AG04449 (cell line): ENCODE measurements at regions not wholly inside any gene's neighbourhood (a gene's known extent, or its start where the extent isn't known, plus 50 kb on each side); places are given as distances from the start of the nearest gene placed in this dataset.

ENCODE experiments used
- CTCF ChIA-PET: fragments of 350-600 bp; formaldehyde crosslinking; extraction: SDS; loops from one replicate; lab custom pipeline; 2021; ENCODE audit warnings: antibody characterized with exemption; lab: Yijun Ruan, JAX
- POLR2A ChIA-PET: fragments of 400-600, 350-600 bp; formaldehyde crosslinking; extraction: SDS; loops from one replicate; lab custom pipeline; 2020; ENCODE audit warnings: antibody characterized with exemption, inconsistent platforms; lab: Yijun Ruan, JAX
- DNase-seq: peaks from one replicate; pipeline ENCODE4 v3.0.0-alpha.2; 2010; ENCODE audit warnings: low read depth, low spot score
- H3K4me3 ChIP-seq: 2 replicates; pipeline ENCODE4 v1.5.1; 2011; ENCODE audit warnings: low read depth, mild to moderate bottlenecking, control low read depth, low read length
- TF ChIP-seq, protein P1 (sequence below): IDR thresholded peaks from one replicate; pipeline ENCODE4 v1.5.1; 2011; ENCODE audit warnings: mild to moderate bottlenecking, moderate library complexity, low read length, control low read depth, inconsistent platforms; ENCODE audit not compliant: insufficient read depth; ENCODE audit errors: missing control alignments

DNA sequence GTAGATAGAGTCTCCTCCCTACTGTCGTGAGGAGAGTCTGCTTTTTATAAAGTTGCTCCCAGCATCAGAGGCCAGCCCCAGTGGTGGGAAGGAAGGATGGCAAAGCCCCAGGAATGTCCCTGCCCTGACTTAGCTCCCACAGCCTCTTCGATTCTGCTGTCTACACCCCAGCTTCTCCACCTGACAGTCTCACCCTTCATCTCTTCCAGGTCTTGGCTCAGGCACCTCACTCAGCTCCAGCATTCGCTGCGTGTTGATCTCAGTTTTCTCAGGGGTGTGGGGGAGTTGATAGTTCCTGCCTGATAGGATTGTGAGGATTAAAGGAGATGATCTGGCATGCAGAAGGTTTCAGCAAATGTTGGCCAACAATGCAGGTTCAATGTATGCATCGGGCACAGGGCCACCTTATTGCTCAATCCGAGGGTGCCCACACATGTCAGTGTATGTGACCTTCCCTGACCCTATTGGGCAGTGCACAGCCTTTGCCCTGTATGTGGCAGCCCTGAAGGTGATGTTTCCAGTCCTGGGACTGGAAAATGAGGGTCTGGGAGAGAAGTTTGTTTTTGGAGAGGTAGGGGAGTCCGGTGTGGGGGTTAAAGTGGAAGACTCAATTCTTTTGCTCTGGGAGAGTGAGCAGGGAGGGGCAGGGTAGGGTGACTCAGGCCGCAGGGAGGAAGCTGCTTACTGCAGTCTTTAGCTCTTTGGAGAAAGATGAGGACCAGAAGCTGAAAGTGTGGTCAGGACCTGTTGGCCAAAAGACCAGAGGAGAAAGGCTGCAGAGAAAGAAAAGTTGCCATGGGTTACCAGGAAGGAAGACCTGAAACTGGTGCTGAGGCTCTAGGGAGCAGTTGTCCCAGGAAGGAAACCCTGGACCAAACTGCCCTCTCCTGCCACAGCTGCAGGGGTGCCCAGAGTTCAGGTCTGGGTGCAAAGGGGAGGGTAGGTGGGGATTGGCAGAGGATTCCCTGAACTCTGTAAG is 153.2 kb downstream of the MACROH2A1 start:
- no peak overlapping the region for H3K4me3 ChIP-seq
- ChIA-PET POLR2A (interaction anchor here (0.6 to 1.9 kb wide), 4 partner anchors 9 to 107 kb away, joined by 3 to 5 read pairs (median 4); no protein-coding TSS in a partner anchor), CTCF (interaction anchor here (0.8 to 1.1 kb wide), 9 partner anchors 9 to 54 kb away, joined by 3 to 5 read pairs (median 3); no protein-coding TSS in a partner anchor)
- TF ChIP-seq, protein P1, sequence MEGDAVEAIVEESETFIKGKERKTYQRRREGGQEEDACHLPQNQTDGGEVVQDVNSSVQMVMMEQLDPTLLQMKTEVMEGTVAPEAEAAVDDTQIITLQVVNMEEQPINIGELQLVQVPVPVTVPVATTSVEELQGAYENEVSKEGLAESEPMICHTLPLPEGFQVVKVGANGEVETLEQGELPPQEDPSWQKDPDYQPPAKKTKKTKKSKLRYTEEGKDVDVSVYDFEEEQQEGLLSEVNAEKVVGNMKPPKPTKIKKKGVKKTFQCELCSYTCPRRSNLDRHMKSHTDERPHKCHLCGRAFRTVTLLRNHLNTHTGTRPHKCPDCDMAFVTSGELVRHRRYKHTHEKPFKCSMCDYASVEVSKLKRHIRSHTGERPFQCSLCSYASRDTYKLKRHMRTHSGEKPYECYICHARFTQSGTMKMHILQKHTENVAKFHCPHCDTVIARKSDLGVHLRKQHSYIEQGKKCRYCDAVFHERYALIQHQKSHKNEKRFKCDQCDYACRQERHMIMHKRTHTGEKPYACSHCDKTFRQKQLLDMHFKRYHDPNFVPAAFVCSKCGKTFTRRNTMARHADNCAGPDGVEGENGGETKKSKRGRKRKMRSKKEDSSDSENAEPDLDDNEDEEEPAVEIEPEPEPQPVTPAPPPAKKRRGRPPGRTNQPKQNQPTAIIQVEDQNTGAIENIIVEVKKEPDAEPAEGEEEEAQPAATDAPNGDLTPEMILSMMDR, result no peak
- DNase-seq, result no peak

DNA sequence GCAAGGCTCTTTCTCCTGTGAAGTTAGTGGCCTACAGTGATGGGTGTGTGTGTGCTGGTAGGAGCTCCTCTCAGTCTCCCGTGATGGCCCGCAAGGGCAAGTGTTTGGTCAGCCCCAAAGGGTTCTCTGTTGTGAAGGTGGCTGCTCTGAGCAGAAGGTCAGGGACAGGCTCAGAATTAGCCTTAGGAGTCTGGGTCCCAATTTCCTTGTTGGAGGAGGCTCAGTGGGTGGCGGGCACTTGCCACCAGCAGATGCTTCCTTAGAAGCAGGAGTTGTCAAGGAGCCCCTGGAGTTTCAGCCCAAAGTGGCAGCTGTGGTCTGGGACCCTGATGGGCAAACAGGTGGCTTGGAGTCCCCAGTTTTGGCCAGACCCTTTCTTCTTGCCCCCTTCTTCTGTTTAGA is 154.4 kb downstream of the MACROH2A1 start:
- DNase-seq, result no peak
- ChIA-PET POLR2A (no interaction called here), CTCF (interaction anchor here (0.9 to 2.1 kb wide), 3 partner anchors 15 to 36 kb away, joined by 3 to 7 read pairs (median 3); no protein-coding TSS in a partner anchor)
- H3K4me3 ChIP-seq, result no peak overlapping the region
- TF ChIP-seq, protein P1, result no peak

DNA sequence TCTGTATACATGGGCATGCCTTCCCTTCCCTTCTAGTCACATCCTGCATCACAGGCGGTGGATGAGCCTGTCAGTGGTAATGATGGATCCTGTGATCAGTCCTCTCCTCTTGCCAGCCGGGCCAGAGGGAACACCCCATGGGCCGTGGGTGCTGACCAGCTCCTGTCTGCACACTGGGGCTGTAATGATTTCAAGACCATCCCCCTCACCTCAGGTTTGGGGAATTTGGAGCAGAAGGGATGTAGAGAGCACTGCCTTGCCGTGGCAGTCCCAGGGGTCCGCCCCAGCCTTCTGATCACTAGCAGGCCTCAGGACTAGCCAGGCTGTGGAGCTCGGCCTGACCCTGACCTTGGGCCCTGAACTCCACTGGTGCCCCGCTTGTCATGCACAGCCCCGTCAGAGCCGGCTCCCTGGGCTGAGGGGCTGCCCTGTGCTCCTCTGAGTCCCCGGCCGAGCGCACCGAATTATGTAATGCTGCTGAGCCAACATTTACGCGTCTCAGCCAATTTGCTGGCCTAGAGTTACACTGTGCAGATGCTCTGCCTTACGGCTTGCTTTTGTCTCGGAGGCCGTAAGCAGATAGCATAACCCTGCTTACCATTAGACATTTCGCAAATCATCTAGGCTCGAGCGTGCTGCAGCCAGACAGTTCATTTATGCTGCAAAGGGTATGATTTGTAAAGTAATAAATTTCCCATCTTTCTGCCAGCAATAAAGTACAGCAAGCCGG is 155.3 kb downstream of the MACROH2A1 start:
- POLR2A ChIA-PET, result no interaction called here
- DNase-seq, result no peak
- no peak overlapping the region for H3K4me3 ChIP-seq
- CTCF ChIA-PET, result interaction anchor here (1.4 to 2.1 kb wide), 2 partner anchors 31 to 33 kb away, joined by 3 to 7 read pairs; no protein-coding TSS in a partner anchor
- TF ChIP-seq, protein P1, result no peak

DNA sequence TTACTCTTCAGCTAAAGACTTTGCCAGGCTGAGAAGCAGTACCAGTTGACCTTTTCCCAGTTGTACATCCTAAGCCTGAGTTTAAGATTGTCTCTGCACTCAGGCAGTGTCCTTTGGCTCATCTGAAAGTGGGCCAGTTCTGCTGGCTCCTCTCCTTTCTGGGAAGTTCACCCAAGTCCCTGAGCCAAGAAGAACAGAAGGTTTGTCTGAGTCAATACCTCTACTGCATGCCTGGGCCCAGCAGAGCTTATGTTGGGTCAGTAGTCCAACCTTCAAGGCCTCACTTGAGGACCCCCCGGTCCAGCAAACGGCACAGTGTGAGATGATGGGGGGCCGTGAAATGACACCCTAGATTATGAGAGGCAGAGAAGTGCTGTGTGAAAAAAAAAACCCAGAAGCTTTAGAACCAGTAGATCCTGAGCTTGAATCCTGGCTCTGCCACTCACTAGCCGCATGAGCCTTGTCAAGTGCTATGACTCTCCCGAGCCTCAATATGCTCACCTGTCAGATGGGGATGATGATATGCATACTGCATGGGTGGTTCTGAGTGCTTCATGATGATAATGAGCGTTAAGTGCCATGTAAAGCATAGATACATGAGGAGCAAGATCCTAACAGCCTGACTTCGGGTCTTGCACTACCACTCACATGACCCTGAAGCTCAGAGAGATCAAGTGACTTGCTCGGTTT is 156.0 kb downstream of the MACROH2A1 start:
- no peak overlapping the region for H3K4me3 ChIP-seq
- no peak for DNase-seq
- ChIA-PET CTCF (interaction anchor here (1.4 to 2.1 kb wide), 3 partner anchors 31 to 38 kb away, joined by 3 to 7 read pairs (median 6); no protein-coding TSS in a partner anchor), POLR2A (interaction anchor here (1.0 kb wide), 1 partner anchor 103 kb away, joined by 5 read pairs; no protein-coding TSS in a partner anchor)
- TF ChIP-seq, protein P1, result no peak

DNA sequence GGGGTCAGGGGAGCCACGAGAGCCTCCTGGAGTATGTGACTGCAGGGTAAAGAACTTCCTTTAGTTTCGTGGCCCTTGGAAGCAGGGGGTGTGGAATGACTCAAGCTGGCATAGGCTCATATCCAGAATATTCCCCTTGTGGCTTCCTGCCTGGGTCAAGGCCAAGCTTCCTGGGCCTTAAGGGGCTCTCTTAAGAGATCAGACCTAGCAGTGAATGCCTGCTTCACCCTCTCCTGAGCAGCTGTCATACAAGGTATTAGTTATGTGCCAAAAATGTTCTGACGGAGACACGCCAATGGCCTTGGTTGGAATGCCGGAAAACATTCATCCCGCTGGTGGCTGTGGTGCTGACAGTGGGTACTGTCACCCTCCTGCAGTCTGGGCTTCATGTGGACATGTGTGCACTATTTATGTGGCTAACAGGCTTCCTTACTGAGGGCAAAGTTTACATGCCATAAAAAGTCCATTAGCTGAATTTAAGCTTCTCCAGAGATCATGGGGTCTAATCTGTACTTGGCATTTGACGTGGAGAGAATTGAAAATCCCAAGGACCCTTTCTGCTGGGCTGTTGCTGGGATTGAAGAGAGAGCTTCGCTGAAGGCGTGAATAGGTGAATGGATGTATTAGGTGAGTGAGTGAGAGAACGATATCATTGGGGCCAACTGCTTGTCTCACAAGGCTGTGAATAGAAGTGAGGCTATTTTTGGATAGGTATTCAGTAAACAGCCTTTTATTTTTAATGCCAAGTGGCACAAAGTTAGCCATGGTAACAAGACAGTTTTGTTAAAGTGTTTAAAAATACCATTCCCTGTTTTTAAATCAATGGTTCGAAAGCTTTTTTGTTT is 156.8 kb downstream of the MACROH2A1 start:
- TF ChIP-seq, protein P1, result no peak
- no peak overlapping the region for H3K4me3 ChIP-seq
- peak; percentile 49 for DNase-seq
- ChIA-PET POLR2A (interaction anchor here (1.0 kb wide), 1 partner anchor 103 kb away, joined by 5 read pairs; no protein-coding TSS in a partner anchor), CTCF (interaction anchor here (1.3 to 1.7 kb wide), 3 partner anchors 32 to 38 kb away, joined by 3 to 6 read pairs (median 3); no protein-coding TSS in a partner anchor)
